ENCODE measurements at regions not wholly inside any gene's neighbourhood (a gene's known extent, or its start where the extent isn't known, plus 50 kb on each side); places are given as distances from the start of the nearest gene placed in this dataset.
"Not testable (repeated sequence)": the region's sequence is repeated elsewhere in the genome, so short reads cannot be mapped to it uniquely, and the experiment has no call there.

- H3K9me3 ChIP-seq (ENCODE audit: control insufficient read depth in 1 of 2, low read length in 2 of 2), result no peaks in the 10 kb centered on the region
These were observed 54.3 kb downstream of the HAND2 start for GRCh38 chr4:173475751-173476150.

DNA sequence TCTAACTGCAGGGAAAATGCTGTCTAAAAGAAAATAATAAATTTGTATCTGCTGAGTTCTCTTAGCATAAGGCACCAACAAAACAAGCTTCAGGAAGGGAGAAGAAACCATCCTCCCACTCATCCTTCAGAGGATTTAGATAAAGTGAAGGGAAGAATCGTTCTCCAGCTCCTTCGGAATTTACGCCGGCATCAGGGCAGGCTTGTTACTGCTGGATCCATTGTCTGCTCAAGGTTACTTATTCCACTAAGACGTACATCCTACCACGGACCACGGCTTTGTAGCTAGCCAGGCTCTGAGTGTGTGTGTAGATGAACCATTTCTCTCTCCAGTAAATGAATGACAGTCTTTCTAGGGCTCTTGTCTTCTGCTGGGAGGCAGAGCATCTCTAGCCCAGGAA lies 60.4 kb downstream of the HAND2 start:
- Histone ChIP-seq H3K27me3 (ENCODE audit: low read depth, low read length) (no peaks in the 10 kb centered on the region), H3K27ac (ENCODE audit: low read length) (no peak overlapping the region), H3K4me1 (ENCODE audit: control insufficient read depth in 1 of 2, insufficient read depth in 2 of 2, low read length in 2 of 2) (peaks cover 0 to 4% of the 10 kb centered on the region in 2 donors), H3K9me3 (ENCODE audit: control insufficient read depth in 1 of 2, low read length in 2 of 2) (no peaks in the 10 kb centered on the region), H3K4me3 (ENCODE audit: low read depth in 1 of 2, low read length in 2 of 2) (no peak overlapping the region), H3K36me3 (ENCODE audit: control insufficient read depth in 1 of 2, insufficient read depth in 2 of 2, low read length in 2 of 2) (no peaks in the 10 kb centered on the region)

More at GRCh38 chr4:173475751-173476150, 54.3 kb downstream of the HAND2 start:
- Histone ChIP-seq H3K4me1 (ENCODE audit: control insufficient read depth in 1 of 2, insufficient read depth in 2 of 2, low read length in 2 of 2) (no peaks in the 10 kb centered on the region), H3K36me3 (ENCODE audit: control insufficient read depth in 1 of 2, insufficient read depth in 2 of 2, low read length in 2 of 2) (no peaks in the 10 kb centered on the region), H3K27me3 (ENCODE audit: low read depth, low read length) (no peaks in the 10 kb centered on the region), H3K4me3 (ENCODE audit: low read depth in 1 of 2, low read length in 2 of 2) (no peak overlapping the region), H3K27ac (ENCODE audit: low read length) (no peak overlapping the region)

DNA sequence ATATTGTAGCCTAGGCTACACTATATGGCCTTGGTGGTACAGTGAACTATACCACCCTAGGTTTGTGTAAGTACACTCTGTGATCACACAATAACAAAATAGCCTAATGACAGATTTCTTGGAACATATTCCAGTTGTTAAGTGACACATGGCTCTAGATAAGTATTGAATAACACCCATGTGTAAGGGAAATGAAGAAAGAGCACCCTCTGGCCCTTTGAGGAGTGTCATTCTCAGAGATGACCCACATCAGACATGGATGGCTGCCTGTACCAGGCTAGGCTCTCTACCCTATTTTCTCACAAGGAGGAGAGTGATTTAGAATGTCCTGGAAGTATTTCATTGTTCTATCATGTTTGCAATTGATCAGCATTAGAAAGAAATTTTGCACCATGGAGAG lies 61.7 kb downstream of the HAND2 start:
- no peaks in the 10 kb centered on the region for H3K27me3 ChIP-seq (ENCODE audit: low read depth, low read length)
- H3K27ac ChIP-seq (ENCODE audit: low read length), result no peak overlapping the region
- peaks cover 0 to 4% of the 10 kb centered on the region in 2 donors for H3K4me1 ChIP-seq (ENCODE audit: control insufficient read depth in 1 of 2, insufficient read depth in 2 of 2, low read length in 2 of 2)

GRCh38 chr4:173466101-173466500 lies 63.9 kb downstream of the HAND2 start:
- H3K4me1 ChIP-seq (ENCODE audit: control insufficient read depth in 1 of 2, insufficient read depth in 2 of 2, low read length in 2 of 2), result peaks cover 0 to 4% of the 10 kb centered on the region in 2 donors
- no peak overlapping the region for H3K27ac ChIP-seq (ENCODE audit: low read length)
- no peak overlapping the region for H3K4me3 ChIP-seq (ENCODE audit: low read depth in 1 of 2, low read length in 2 of 2)

More for the DNA sequence above, 61.7 kb downstream of the HAND2 start:
- Histone ChIP-seq H3K4me3 (ENCODE audit: low read depth in 1 of 2, low read length in 2 of 2) (no peak overlapping the region), H3K36me3 (ENCODE audit: control insufficient read depth in 1 of 2, insufficient read depth in 2 of 2, low read length in 2 of 2) (no peaks in the 10 kb centered on the region), H3K9me3 (ENCODE audit: control insufficient read depth in 1 of 2, low read length in 2 of 2) (no peaks in the 10 kb centered on the region)

DNA sequence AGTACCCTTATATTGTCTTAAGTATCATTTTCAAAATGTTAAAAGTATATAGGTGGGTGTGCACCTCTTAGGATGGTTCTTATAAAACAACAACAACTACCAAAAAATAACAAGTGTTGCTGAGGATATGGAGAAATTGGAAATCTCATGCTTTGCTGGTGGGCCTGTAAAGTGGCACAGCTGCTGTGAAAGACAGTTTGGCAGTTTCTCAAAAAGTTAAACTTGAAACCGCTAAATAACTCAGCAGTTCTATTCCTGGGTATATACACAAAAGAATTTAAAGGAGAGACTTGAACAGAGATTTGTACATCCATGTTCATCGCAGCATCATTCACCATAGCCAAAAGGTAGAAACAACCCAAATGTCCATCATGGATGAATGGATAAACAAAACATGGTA lies 65.5 kb downstream of the HAND2 start:
- H3K4me1 ChIP-seq (ENCODE audit: control insufficient read depth in 1 of 2, insufficient read depth in 2 of 2, low read length in 2 of 2), result peaks cover 0 to 4% of the 10 kb centered on the region in 2 donors
- no peaks in the 10 kb centered on the region for H3K27me3 ChIP-seq (ENCODE audit: low read depth, low read length)
- no peaks in the 10 kb centered on the region for H3K9me3 ChIP-seq (ENCODE audit: control insufficient read depth in 1 of 2, low read length in 2 of 2)
- H3K36me3 ChIP-seq (ENCODE audit: control insufficient read depth in 1 of 2, insufficient read depth in 2 of 2, low read length in 2 of 2), result no peaks in the 10 kb centered on the region
- no peak overlapping the region for H3K4me3 ChIP-seq (ENCODE audit: low read depth in 1 of 2, low read length in 2 of 2)
- no peak overlapping the region for H3K27ac ChIP-seq (ENCODE audit: low read length)

More at GRCh38 chr4:173466101-173466500, 63.9 kb downstream of the HAND2 start:
- Histone ChIP-seq H3K36me3 (ENCODE audit: control insufficient read depth in 1 of 2, insufficient read depth in 2 of 2, low read length in 2 of 2) (no peaks in the 10 kb centered on the region), H3K9me3 (ENCODE audit: control insufficient read depth in 1 of 2, low read length in 2 of 2) (no peaks in the 10 kb centered on the region), H3K27me3 (ENCODE audit: low read depth, low read length) (no peaks in the 10 kb centered on the region)

DNA sequence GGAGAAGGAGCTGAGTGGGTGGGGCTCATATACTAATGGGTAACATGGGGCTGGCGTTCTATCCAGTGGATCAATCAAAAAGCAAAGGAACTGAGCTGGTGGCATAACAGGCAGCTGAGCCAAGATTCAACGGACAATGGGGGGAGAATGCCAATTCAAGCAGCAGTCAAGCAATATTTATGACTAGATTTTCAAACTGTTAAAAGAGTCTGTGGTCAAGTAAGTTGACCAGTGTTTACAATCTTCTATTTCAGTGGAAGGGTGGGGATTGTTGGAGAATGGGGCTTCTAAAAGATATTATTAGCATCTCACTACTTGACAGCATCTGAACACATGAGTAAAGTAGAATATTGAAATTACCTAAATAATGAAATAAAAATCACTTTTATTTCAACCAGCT lies 64.9 kb upstream of the SCRG1 start:
- H3K4me1 ChIP-seq (ENCODE audit: control insufficient read depth in 1 of 2, insufficient read depth in 2 of 2, low read length in 2 of 2), result peaks cover 0 to 4% of the 10 kb centered on the region in 2 donors
- H3K27ac ChIP-seq (ENCODE audit: low read length), result no peak overlapping the region
- H3K4me3 ChIP-seq (ENCODE audit: low read depth in 1 of 2, low read length in 2 of 2), result no peak overlapping the region
- H3K27me3 ChIP-seq (ENCODE audit: low read depth, low read length), result no peaks in the 10 kb centered on the region
- no peaks in the 10 kb centered on the region for H3K9me3 ChIP-seq (ENCODE audit: control insufficient read depth in 1 of 2, low read length in 2 of 2)
- no peaks in the 10 kb centered on the region for H3K36me3 ChIP-seq (ENCODE audit: control insufficient read depth in 1 of 2, insufficient read depth in 2 of 2, low read length in 2 of 2)

DNA sequence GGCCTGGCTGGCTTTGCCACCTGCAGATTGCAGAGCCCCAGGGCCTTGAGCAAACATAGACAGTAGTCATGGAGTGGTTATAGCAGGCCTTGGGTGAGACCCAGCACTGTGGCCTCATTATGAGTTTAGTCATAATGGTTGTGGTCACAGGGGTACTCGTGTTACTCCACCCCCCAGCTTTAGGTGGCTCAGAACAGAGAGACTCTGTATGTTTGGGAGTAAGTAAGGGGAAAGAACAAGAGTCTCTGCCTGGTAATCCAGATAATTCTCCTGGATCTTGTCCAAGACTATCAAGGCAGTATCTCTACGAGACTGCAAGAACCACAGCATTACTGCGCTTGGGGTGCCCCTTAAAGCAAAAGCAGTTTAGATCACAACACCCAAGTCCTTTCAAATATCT lies 62.3 kb upstream of the SCRG1 start:
- Histone ChIP-seq H3K9me3 (ENCODE audit: control insufficient read depth in 1 of 2, low read length in 2 of 2) (no peaks in the 10 kb centered on the region), H3K36me3 (ENCODE audit: control insufficient read depth in 1 of 2, insufficient read depth in 2 of 2, low read length in 2 of 2) (no peaks in the 10 kb centered on the region), H3K27ac (ENCODE audit: low read length) (no peak overlapping the region), H3K4me3 (ENCODE audit: low read depth in 1 of 2, low read length in 2 of 2) (no peak overlapping the region), H3K27me3 (ENCODE audit: low read depth, low read length) (no peaks in the 10 kb centered on the region), H3K4me1 (ENCODE audit: control insufficient read depth in 1 of 2, insufficient read depth in 2 of 2, low read length in 2 of 2) (peaks cover 0 to 4% of the 10 kb centered on the region in 2 donors)

- H3K9me3 ChIP-seq (ENCODE audit: control insufficient read depth in 1 of 2, low read length in 2 of 2), result no peaks in the 10 kb centered on the region
- H3K36me3 ChIP-seq (ENCODE audit: control insufficient read depth in 1 of 2, insufficient read depth in 2 of 2, low read length in 2 of 2), result no peaks in the 10 kb centered on the region
- no peak overlapping the region for H3K27ac ChIP-seq (ENCODE audit: low read length)
- H3K27me3 ChIP-seq (ENCODE audit: low read depth, low read length), result no peaks in the 10 kb centered on the region
- H3K4me3 ChIP-seq (ENCODE audit: low read depth in 1 of 2, low read length in 2 of 2), result no peak overlapping the region
- no peaks in the 10 kb centered on the region for H3K4me1 ChIP-seq (ENCODE audit: control insufficient read depth in 1 of 2, insufficient read depth in 2 of 2, low read length in 2 of 2)
These were observed 60.9 kb upstream of the SCRG1 start for GRCh38 chr4:173459857-173460256.

DNA sequence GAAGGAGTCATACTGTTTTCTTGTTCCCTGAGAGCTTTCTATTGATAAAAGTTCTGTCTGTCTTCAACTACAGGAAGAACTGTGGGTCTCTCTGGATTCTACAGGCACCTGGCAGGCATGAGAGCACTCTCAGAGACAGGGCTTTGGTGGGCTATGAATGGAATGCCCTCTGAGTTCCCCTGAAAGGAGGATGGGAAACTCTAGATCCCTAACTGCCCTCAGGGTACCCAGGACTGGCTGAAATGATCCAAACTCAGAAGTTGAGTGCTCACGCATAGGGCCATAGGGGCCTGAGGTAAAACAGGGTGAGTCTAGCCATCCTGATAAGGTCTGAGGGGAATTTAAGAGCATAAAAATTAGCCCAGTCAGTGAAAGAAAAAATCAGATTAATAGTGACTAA lies 59.0 kb upstream of the SCRG1 start:
- no peaks in the 10 kb centered on the region for H3K4me1 ChIP-seq (ENCODE audit: control insufficient read depth in 1 of 2, insufficient read depth in 2 of 2, low read length in 2 of 2)
- no peaks in the 10 kb centered on the region for H3K9me3 ChIP-seq (ENCODE audit: control insufficient read depth in 1 of 2, low read length in 2 of 2)
- no peak overlapping the region for H3K4me3 ChIP-seq (ENCODE audit: low read depth in 1 of 2, low read length in 2 of 2)
- no peaks in the 10 kb centered on the region for H3K36me3 ChIP-seq (ENCODE audit: control insufficient read depth in 1 of 2, insufficient read depth in 2 of 2, low read length in 2 of 2)
- H3K27me3 ChIP-seq (ENCODE audit: low read depth, low read length), result no peaks in the 10 kb centered on the region
- H3K27ac ChIP-seq (ENCODE audit: low read length), result no peak overlapping the region

GRCh38 chr4:173451435-173451834 lies 52.5 kb upstream of the SCRG1 start:
- peaks cover 0 to 21% of the 10 kb centered on the region in 2 donors for H3K4me1 ChIP-seq (ENCODE audit: control insufficient read depth in 1 of 2, insufficient read depth in 2 of 2, low read length in 2 of 2)
- H3K9me3 ChIP-seq (ENCODE audit: control insufficient read depth in 1 of 2, low read length in 2 of 2); H3K27me3 ChIP-seq (ENCODE audit: low read depth, low read length); H3K27ac ChIP-seq (ENCODE audit: low read length); H3K4me3 ChIP-seq (ENCODE audit: low read depth in 1 of 2, low read length in 2 of 2); H3K36me3 ChIP-seq (ENCODE audit: control insufficient read depth in 1 of 2, insufficient read depth in 2 of 2, low read length in 2 of 2): not testable (repeated sequence)

DNA sequence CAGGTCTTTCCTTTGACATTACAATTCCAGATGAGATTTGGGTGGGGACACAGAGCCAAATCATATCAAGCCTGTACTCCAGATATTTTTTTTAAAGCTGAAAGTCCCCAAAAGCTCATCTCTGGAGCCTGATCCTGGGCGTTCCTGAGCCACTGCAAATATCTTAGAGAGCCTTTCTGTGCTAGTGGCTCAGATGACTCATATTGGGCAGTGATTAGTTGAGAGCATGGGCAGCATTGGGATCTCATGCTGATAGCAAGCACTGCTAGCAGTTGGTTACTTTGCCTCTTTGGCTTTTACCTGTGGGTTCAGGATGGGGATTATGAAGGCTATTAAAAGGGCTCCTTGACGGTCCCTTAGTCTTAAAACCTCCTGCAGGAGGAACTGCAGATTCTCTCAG lies 51.4 kb upstream of the SCRG1 start:
- H3K4me3 ChIP-seq (ENCODE audit: low read depth in 1 of 2, low read length in 2 of 2), result no peak overlapping the region
- peaks cover 0 to 21% of the 10 kb centered on the region in 2 donors for H3K4me1 ChIP-seq (ENCODE audit: control insufficient read depth in 1 of 2, insufficient read depth in 2 of 2, low read length in 2 of 2)
- H3K36me3 ChIP-seq (ENCODE audit: control insufficient read depth in 1 of 2, insufficient read depth in 2 of 2, low read length in 2 of 2), result no peaks in the 10 kb centered on the region
- no peak overlapping the region for H3K27ac ChIP-seq (ENCODE audit: low read length)
- H3K27me3 ChIP-seq (ENCODE audit: low read depth, low read length), result no peaks in the 10 kb centered on the region
- no peaks in the 10 kb centered on the region for H3K9me3 ChIP-seq (ENCODE audit: control insufficient read depth in 1 of 2, low read length in 2 of 2)

DNA sequence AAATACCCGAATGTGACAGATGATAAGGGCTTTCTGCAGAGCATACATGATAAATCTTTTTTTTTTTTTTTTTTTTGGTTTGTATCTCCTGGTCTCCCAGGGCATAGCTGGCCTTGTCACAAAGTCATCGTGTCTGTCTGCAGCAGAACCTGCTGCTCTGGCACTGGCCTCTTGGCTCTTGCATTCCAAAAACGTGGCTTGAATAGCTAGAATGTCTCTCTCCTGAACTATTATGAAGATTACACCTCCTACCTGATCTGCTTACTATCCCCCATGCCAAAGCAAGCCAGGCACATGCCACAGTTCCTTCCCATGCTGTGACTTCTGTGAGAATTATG lies 50.4 kb upstream of the SCRG1 start:
- Histone ChIP-seq H3K9me3 (ENCODE audit: control insufficient read depth in 1 of 2, low read length in 2 of 2) (no peaks in the 10 kb centered on the region), H3K27ac (ENCODE audit: low read length) (no peak overlapping the region), H3K36me3 (ENCODE audit: control insufficient read depth in 1 of 2, insufficient read depth in 2 of 2, low read length in 2 of 2) (no peaks in the 10 kb centered on the region), H3K27me3 (ENCODE audit: low read depth, low read length) (no peaks in the 10 kb centered on the region), H3K4me3 (ENCODE audit: low read depth in 1 of 2, low read length in 2 of 2) (no peak overlapping the region), H3K4me1 (ENCODE audit: control insufficient read depth in 1 of 2, insufficient read depth in 2 of 2, low read length in 2 of 2) (peaks cover 0 to 21% of the 10 kb centered on the region in 2 donors)

Data from muscle layer of duodenum (tissue), 2 donors.